ENCODE measurements at regions not wholly inside any gene's neighbourhood (a gene's known extent, or its start where the extent isn't known, plus 50 kb on each side); places are given as distances from the start of the nearest gene placed in this dataset.

- Histone ChIP-seq H3K79me2 (no peaks in the 10 kb centered on the region), H3K27ac (no peak overlapping the region), H3K27me3 (no peaks in the 10 kb centered on the region), H4K20me1 (ENCODE audit: insufficient read depth, poor library complexity, severe bottlenecking) (no peaks in the 10 kb centered on the region), H3K4me1 (ENCODE audit: insufficient read depth) (peaks cover 11% of the 10 kb centered on the region), H3K9me2 (replicated peaks; ENCODE audit: insufficient read depth) (no peaks in the 10 kb centered on the region), H3K4me2 (no peak overlapping the region), H3K4me3 (no peak overlapping the region), H3K36me3 (replicated peaks; ENCODE audit: insufficient read depth, low read depth) (no peaks in the 10 kb centered on the region), H2AFZ (no peak overlapping the region), H3K9me3 (ENCODE audit: low read depth) (no peaks in the 10 kb centered on the region)
- WGBS (ENCODE audit: low lambda C conversion rate, missing lambda C conversion rate), result 76% methylated on average over 4 of the region's 4 CpGs
- DNase-seq (ENCODE audit: low spot score), result no peak
- TF ChIP-seq EZH2 (IDR thresholded peaks at IDR 0.05; ENCODE audit: borderline replicate concordance), result no peak
- TF ChIP-seq EZH2phosphoT487 (IDR thresholded peaks at IDR 0.05; ENCODE audit: low read depth, severe bottlenecking, unreplicated experiment), result no peak
- no peak for TF ChIP-seq CTCF (IDR thresholded peaks at IDR 0.05; ENCODE audit: poor library complexity)
Measured at GRCh38 chr10:22807238-22807637, 92.9 kb upstream of the PIP4K2A start.

- Histone ChIP-seq H3K36me3 (replicated peaks; ENCODE audit: insufficient read depth, low read depth) (no peaks in the 10 kb centered on the region), H3K27ac (no peak overlapping the region), H3K79me2 (no peaks in the 10 kb centered on the region), H3K4me3 (no peak overlapping the region), H4K20me1 (ENCODE audit: insufficient read depth, poor library complexity, severe bottlenecking) (no peaks in the 10 kb centered on the region), H3K4me1 (ENCODE audit: insufficient read depth) (peaks cover 11% of the 10 kb centered on the region), H3K27me3 (no peaks in the 10 kb centered on the region), H3K4me2 (peak overlapping the region; percentile 34), H2AFZ (no peak overlapping the region), H3K9me3 (ENCODE audit: low read depth) (no peaks in the 10 kb centered on the region), H3K9me2 (replicated peaks; ENCODE audit: insufficient read depth) (no peaks in the 10 kb centered on the region)
- TF ChIP-seq EZH2phosphoT487 (IDR thresholded peaks at IDR 0.05; ENCODE audit: low read depth, severe bottlenecking, unreplicated experiment), result no peak
- peak; percentile 6 for TF ChIP-seq CTCF (IDR thresholded peaks at IDR 0.05; ENCODE audit: poor library complexity)
- DNase-seq (ENCODE audit: low spot score), result peak; percentile 57
- 50% methylated on average over 4 of the region's 4 CpGs for WGBS (ENCODE audit: low lambda C conversion rate, missing lambda C conversion rate)
Measured at GRCh38 chr10:22805304-22805703, 90.9 kb upstream of the PIP4K2A start.

GRCh38 chr10:22803261-22803885, 89.0 kb upstream of the PIP4K2A start:
- peaks cover 11% of the 10 kb centered on the region for H3K4me1 ChIP-seq (ENCODE audit: insufficient read depth)
- H4K20me1 ChIP-seq (ENCODE audit: insufficient read depth, poor library complexity, severe bottlenecking), result no peaks in the 10 kb centered on the region
- H3K9me3 ChIP-seq (ENCODE audit: low read depth), result no peaks in the 10 kb centered on the region
- H3K4me2 ChIP-seq, result no peak overlapping the region
- no peaks in the 10 kb centered on the region for H3K36me3 ChIP-seq (replicated peaks; ENCODE audit: insufficient read depth, low read depth)
- no peaks in the 10 kb centered on the region for H3K79me2 ChIP-seq
- DNase-seq (ENCODE audit: low spot score), result no peak
- H3K27me3 ChIP-seq, result no peaks in the 10 kb centered on the region
- no peak overlapping the region for H2AFZ ChIP-seq
- no peaks in the 10 kb centered on the region for H3K9me2 ChIP-seq (replicated peaks; ENCODE audit: insufficient read depth)
- no peak overlapping the region for H3K27ac ChIP-seq
- no peak overlapping the region for H3K4me3 ChIP-seq
- WGBS (ENCODE audit: low lambda C conversion rate, missing lambda C conversion rate), result 67% methylated on average over 2 of the region's 2 CpGs
- no peak for TF ChIP-seq CTCF (IDR thresholded peaks at IDR 0.05; ENCODE audit: poor library complexity)
- TF ChIP-seq EZH2phosphoT487 (IDR thresholded peaks at IDR 0.05; ENCODE audit: low read depth, severe bottlenecking, unreplicated experiment), result no peak
- no peak for TF ChIP-seq EZH2 (IDR thresholded peaks at IDR 0.05; ENCODE audit: borderline replicate concordance)
